ENCODE measurements at regions not wholly inside any gene's neighbourhood (a gene's known extent, or its start where the extent isn't known, plus 50 kb on each side); places are given as distances from the start of the nearest gene placed in this dataset.

GRCh38 chr4:83716874-83717273 lies 181.0 kb downstream of the GPAT3 start:
- no peak for DNase-seq (ENCODE audit: extremely low spot score in 2 of 2)
- TF ChIP-seq POLR2A (IDR thresholded peaks at IDR 0.05) = no peak
- TF ChIP-seq, protein P1, sequence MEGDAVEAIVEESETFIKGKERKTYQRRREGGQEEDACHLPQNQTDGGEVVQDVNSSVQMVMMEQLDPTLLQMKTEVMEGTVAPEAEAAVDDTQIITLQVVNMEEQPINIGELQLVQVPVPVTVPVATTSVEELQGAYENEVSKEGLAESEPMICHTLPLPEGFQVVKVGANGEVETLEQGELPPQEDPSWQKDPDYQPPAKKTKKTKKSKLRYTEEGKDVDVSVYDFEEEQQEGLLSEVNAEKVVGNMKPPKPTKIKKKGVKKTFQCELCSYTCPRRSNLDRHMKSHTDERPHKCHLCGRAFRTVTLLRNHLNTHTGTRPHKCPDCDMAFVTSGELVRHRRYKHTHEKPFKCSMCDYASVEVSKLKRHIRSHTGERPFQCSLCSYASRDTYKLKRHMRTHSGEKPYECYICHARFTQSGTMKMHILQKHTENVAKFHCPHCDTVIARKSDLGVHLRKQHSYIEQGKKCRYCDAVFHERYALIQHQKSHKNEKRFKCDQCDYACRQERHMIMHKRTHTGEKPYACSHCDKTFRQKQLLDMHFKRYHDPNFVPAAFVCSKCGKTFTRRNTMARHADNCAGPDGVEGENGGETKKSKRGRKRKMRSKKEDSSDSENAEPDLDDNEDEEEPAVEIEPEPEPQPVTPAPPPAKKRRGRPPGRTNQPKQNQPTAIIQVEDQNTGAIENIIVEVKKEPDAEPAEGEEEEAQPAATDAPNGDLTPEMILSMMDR (IDR thresholded peaks at IDR 0.05) = no peak
- TF ChIP-seq POLR2AphosphoS5 (IDR thresholded peaks at IDR 0.05; ENCODE audit: insufficient read depth in 1 of 2, low read depth in 1 of 2) = no peak

GRCh38 chr4:83712890-83713289 lies 177.0 kb downstream of the GPAT3 start:
- Histone ChIP-seq H3K36me3 (no peaks in the 10 kb centered on the region), H3K9me3 (no peaks in the 10 kb centered on the region), H3K27ac (no peak overlapping the region), H3K4me3 (no peak overlapping the region), H3K4me1 (no peaks in the 10 kb centered on the region), H3K27me3 (no peaks in the 10 kb centered on the region)
- TF ChIP-seq POLR2A (IDR thresholded peaks at IDR 0.05) = no peak
- TF ChIP-seq, protein P1 (IDR thresholded peaks at IDR 0.05) = no peak
- no peak for TF ChIP-seq POLR2AphosphoS5 (IDR thresholded peaks at IDR 0.05; ENCODE audit: insufficient read depth in 1 of 2, low read depth in 1 of 2)
- intact Hi-C loops (cut with DNase I) = no loop called here
- DNase-seq (ENCODE audit: extremely low spot score in 2 of 2) = no peak

More at GRCh38 chr4:83716874-83717273, 181.0 kb downstream of the GPAT3 start:
- Histone ChIP-seq H3K27me3 (no peaks in the 10 kb centered on the region), H3K9me3 (no peaks in the 10 kb centered on the region), H3K4me3 (no peak overlapping the region), H3K4me1 (no peaks in the 10 kb centered on the region), H3K27ac (no peak overlapping the region), H3K36me3 (no peaks in the 10 kb centered on the region)
- intact Hi-C loops (cut with DNase I) = no loop called here

GRCh38 chr4:83709627-83710026 lies 173.7 kb downstream of the GPAT3 start:
- Histone ChIP-seq H3K36me3 (no peaks in the 10 kb centered on the region), H3K4me1 (no peaks in the 10 kb centered on the region), H3K9me3 (no peaks in the 10 kb centered on the region), H3K4me3 (no peak overlapping the region), H3K27me3 (no peaks in the 10 kb centered on the region), H3K27ac (no peak overlapping the region)
- no peak for DNase-seq (ENCODE audit: extremely low spot score in 2 of 2)
- intact Hi-C loops (cut with DNase I) = no loop called here
- TF ChIP-seq POLR2AphosphoS5 (IDR thresholded peaks at IDR 0.05; ENCODE audit: insufficient read depth in 1 of 2, low read depth in 1 of 2) = no peak
- TF ChIP-seq, protein P1 (IDR thresholded peaks at IDR 0.05) = no peak
- no peak for TF ChIP-seq POLR2A (IDR thresholded peaks at IDR 0.05)

DNA sequence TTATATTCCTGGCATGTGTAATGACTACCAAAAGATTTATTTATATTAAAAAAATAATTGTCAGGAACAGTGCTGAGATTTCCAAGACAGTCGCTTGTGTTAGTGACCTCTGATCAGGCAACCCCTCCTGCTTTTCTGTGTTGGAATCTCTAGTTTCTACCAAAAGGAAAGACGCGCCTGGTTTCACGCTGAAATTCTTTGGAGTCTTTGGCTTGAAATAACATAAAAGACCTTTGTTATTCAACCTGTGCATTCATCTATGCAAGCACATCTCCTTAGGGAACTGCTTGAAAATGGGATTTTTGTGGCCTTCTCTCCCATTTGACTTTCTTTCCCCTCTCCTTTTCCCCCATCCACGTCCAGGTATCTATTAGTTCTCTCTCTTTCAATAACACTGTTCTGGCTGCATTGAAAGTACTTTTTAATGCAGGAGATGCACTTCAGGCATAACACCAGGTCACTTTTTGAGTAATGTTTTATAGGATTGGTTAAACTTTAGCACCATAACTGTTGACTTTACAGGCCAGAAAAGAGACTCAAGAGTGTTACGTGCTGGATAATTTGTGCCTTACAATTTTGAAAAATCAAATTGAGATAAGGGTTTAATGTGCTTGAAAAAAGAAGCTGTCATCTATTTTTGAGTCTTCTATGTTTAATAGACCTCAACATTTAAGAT lies 172.7 kb downstream of the GPAT3 start:
- H3K36me3 ChIP-seq = no peaks in the 10 kb centered on the region
- intact Hi-C loops (cut with DNase I) = no loop called here
- H3K27me3 ChIP-seq = no peaks in the 10 kb centered on the region
- H3K4me1 ChIP-seq = no peaks in the 10 kb centered on the region
- H3K27ac ChIP-seq = no peak overlapping the region
- no peaks in the 10 kb centered on the region for H3K9me3 ChIP-seq
- H3K4me3 ChIP-seq = no peak overlapping the region
- DNase-seq (ENCODE audit: extremely low spot score in 2 of 2) = no peak
- TF ChIP-seq POLR2AphosphoS5 (IDR thresholded peaks at IDR 0.05; ENCODE audit: insufficient read depth in 1 of 2, low read depth in 1 of 2) (no peak), POLR2A (IDR thresholded peaks at IDR 0.05) (no peak)
- TF ChIP-seq, protein P1 (IDR thresholded peaks at IDR 0.05) = no peak

GRCh38 chr4:83704786-83705185 lies 168.9 kb downstream of the GPAT3 start:
- no peaks in the 10 kb centered on the region for H3K4me1 ChIP-seq
- intact Hi-C loops (cut with DNase I) = no loop called here
- DNase-seq (ENCODE audit: extremely low spot score in 2 of 2) = no peak
- H3K4me3 ChIP-seq = no peak overlapping the region
- no peaks in the 10 kb centered on the region for H3K9me3 ChIP-seq
- H3K36me3 ChIP-seq = no peaks in the 10 kb centered on the region
- H3K27me3 ChIP-seq = no peaks in the 10 kb centered on the region
- TF ChIP-seq POLR2A (IDR thresholded peaks at IDR 0.05) (no peak), POLR2AphosphoS5 (IDR thresholded peaks at IDR 0.05; ENCODE audit: insufficient read depth in 1 of 2, low read depth in 1 of 2) (no peak)
- H3K27ac ChIP-seq = no peak overlapping the region

All from vagina (tissue), 2 donors.